Heart left ventricle (tissue), 16 donors: ENCODE measurements at regions not wholly inside any gene's neighbourhood (a gene's known extent, or its start where the extent isn't known, plus 50 kb on each side); places are given as distances from the start of the nearest gene placed in this dataset.

Experiments used
- ATAC-seq, 4 donors: fragments of 200-7000 bp; cut with Tn5 transposase; one replicate each; pipeline ENCODE4 v1.9.1; 2020 to 2022; ENCODE audit warnings: moderate library complexity in 4 of 4, mild to moderate bottlenecking in 3 of 4, moderate number of reproducible peaks in 1 of 4
- DNase-seq, 5 donors: peaks; one replicate each; pipeline ENCODE4 v3.0.0-alpha.2; 2020
- H3K27ac ChIP-seq, 12 donors: fragments of 200-600 bp; sonication (generic) in 4 of 12; one replicate each; pipeline versions ENCODE4 v1.5.0 to v1.8.0; 2016 to 2022; ENCODE audit warnings: mild to moderate bottlenecking in 2 of 12
- H3K27me3 ChIP-seq, 9 donors: fragments of 200-600 bp; sonication (generic) in 2 of 9; one replicate each; pipeline versions ENCODE4 v1.5.1 to v1.8.0; 2016 to 2022; ENCODE audit warnings: mild to moderate bottlenecking in 3 of 9
- H3K36me3 ChIP-seq, 9 donors: fragments of 200-600 bp; sonication (generic) in 2 of 9; one replicate each; pipeline versions ENCODE4 v1.5.0 to v1.8.0; 2018 to 2022; ENCODE audit warnings: mild to moderate bottlenecking in 2 of 9
- H3K4me1 ChIP-seq, 12 donors: fragments of 200-600 bp; sonication (generic) in 4 of 12; one replicate each; pipeline versions ENCODE4 v1.5.0 to v1.8.0; 2016 to 2022; ENCODE audit warnings: mild to moderate bottlenecking in 3 of 12
- H3K4me3 ChIP-seq, 12 donors: fragments of 200-600 bp; sonication (generic) in 4 of 12; one replicate each; pipeline versions ENCODE4 v1.5.0 to v1.8.0; 2017 to 2022; ENCODE audit warnings: mild to moderate bottlenecking in 9 of 12, moderate library complexity in 4 of 12
- H3K9me3 ChIP-seq, 12 donors: fragments of 200-600 bp; sonication (generic) in 4 of 12; one replicate each; pipeline versions ENCODE4 v1.5.0 to v1.8.0; 2016 to 2022; ENCODE audit warnings: mild to moderate bottlenecking in 1 of 12
- CTCF ChIP-seq, 12 donors: fragments of 200-600 bp; sonication (generic) in 4 of 12; IDR thresholded peaks; one replicate each; pipeline versions ENCODE4 v1.5.0 to v1.8.0; 2018 to 2022; ENCODE audit warnings: antibody characterized with exemption in 12 of 12, mild to moderate bottlenecking in 5 of 12
- POLR2A ChIP-seq, 2 donors: fragments of 450-650 bp; IDR thresholded peaks; one replicate each; pipeline ENCODE4 v1.6.1; 2017; ENCODE audit warnings: antibody characterized with exemption in 2 of 2, mild to moderate bottlenecking in 2 of 2, moderate library complexity in 2 of 2
- WGBS, 4 donors: extraction: QIAGEN DNeasy Blood & Tissue Kit in 2 of 4; methylation state at CpG; one replicate each; pipeline versions ENCODE4 v1.1.5 to v1.1.7; 2013 to 2018; 5-methylcytosine and 5-hydroxymethylcytosine counted together
- intact Hi-C, 10 donors: fragments of 100-400 bp; cut with DNase I; formaldehyde crosslinking; loops; one replicate each; pipeline versions ENCODE4 v1.11.1 to v1.14.2; 2022
- donor health status: ischemic (EF 13 %, LVEDD 7.1; RV severe dilation, severe dysfunction).
- donor health status: healthy with polysubstance abuse.
- donor health status: DM: no; HTN: yes; CAD: no.
- donor health status: DM: no; HTN: no; CAD: no.
- donor health status: ischemic (EF 25% LVEDD 6.9; RV normal size, moderate dysfunction).
- donor health status: ischemic (EF 25% LVEDD 5.7; RV mildly dilated, moderate dysfunction).
- donor health status: healthy.
- donor health status: DM: yes; HTN: yes; CAD: no.
- donor health status: ischemic (EF 35%, LVEDD 5.7; RV mildly dilated, moderate dysfunction).
- donor health status: nonischemic (EF 11% LVEDD 7.7; RV severe dilation, severe dysfunction).
- donor health status: DM: yes; HTN: yes; CAD: no.
- donor health status: PGD.
- donor health status: ischemic (EF 29% LVEDD 5.4; RV normal size, mild dysfunction).
- donor health status: nonischemic (EF 23%, LVEDD 6.1; RV moderate dilation, normal function).

GRCh38 chr13:89951341-89951740, 1396.1 kb upstream of the MIR17HG start:
- TF ChIP-seq CTCF (IDR thresholded peaks at IDR 0.05) (peak in 2 of 12 donors; percentile 13 to 24), POLR2A (IDR thresholded peaks at IDR 0.05) (no peak)
- Histone ChIP-seq H3K4me3 (no peak overlapping the region), H3K9me3 (peaks cover 0 to 7% (median 0%) of the 10 kb centered on the region in 12 donors), H3K4me1 (no peaks in the 10 kb centered on the region), H3K27ac (no peak overlapping the region), H3K27me3 (no peaks in the 10 kb centered on the region), H3K36me3 (no peaks in the 10 kb centered on the region)
- WGBS, 4 donors, result 39 to 71% (median 63%) methylated on average over 3 of the region's 3 CpGs
- peak in 2 of 5 donors; percentile 23 to 26 for DNase-seq
- peak in 3 of 4 donors; percentile 52 to 62 (median 54) for ATAC-seq
- intact Hi-C loops, result loop anchor here in 3 of 10 donors (5.0 to 10.0 kb wide), 3 partner anchors 413 to 916 kb away; no protein-coding TSS in a partner anchor

- WGBS, 4 donors, result 65 to 88% (median 78%) methylated on average over 3 of the region's 3 CpGs
These were observed 1393.9 kb upstream of the MIR17HG start for GRCh38 chr13:89953581-89953980.

GRCh38 chr13:89955773-89956172, 1391.7 kb upstream of the MIR17HG start:
- WGBS, 4 donors, result 73 to 86% (median 82%) methylated on average over 1 of the region's 1 CpG

More at GRCh38 chr13:89953581-89953980, 1393.9 kb upstream of the MIR17HG start:
- Histone ChIP-seq H3K4me1 (no peaks in the 10 kb centered on the region), H3K36me3 (no peaks in the 10 kb centered on the region), H3K4me3 (no peak overlapping the region), H3K9me3 (peaks cover 0 to 5% (median 0%) of the 10 kb centered on the region in 12 donors), H3K27ac (no peak overlapping the region), H3K27me3 (no peaks in the 10 kb centered on the region)
- intact Hi-C loops, result loop anchor here in 3 of 10 donors (5.0 to 10.0 kb wide), 3 partner anchors 411 to 914 kb away; no protein-coding TSS in a partner anchor
- no peak for DNase-seq
- no peak for ATAC-seq
- TF ChIP-seq CTCF (IDR thresholded peaks at IDR 0.05), result no peak

GRCh38 chr13:89959074-89959473, 1388.4 kb upstream of the MIR17HG start:
- intact Hi-C loops, result loop anchor here in 2 of 10 donors (10.0 kb wide), 2 partner anchors 406 to 906 kb away; no protein-coding TSS in a partner anchor

More at GRCh38 chr13:89955773-89956172, 1391.7 kb upstream of the MIR17HG start:
- DNase-seq (no peak), ATAC-seq (no peak)
- Histone ChIP-seq H3K27ac (no peak overlapping the region), H3K9me3 (peaks cover 0 to 5% (median 0%) of the 10 kb centered on the region in 12 donors), H3K36me3 (no peaks in the 10 kb centered on the region), H3K4me3 (no peak overlapping the region), H3K27me3 (no peaks in the 10 kb centered on the region), H3K4me1 (no peaks in the 10 kb centered on the region)
- TF ChIP-seq POLR2A (IDR thresholded peaks at IDR 0.05), result no peak
- TF ChIP-seq CTCF (IDR thresholded peaks at IDR 0.05), result no peak
- intact Hi-C loops, result loop anchor here in 2 of 10 donors (10.0 kb wide), 2 partner anchors 409 to 909 kb away; no protein-coding TSS in a partner anchor

More at GRCh38 chr13:89959074-89959473, 1388.4 kb upstream of the MIR17HG start:
- peaks cover 0 to 5% (median 0%) of the 10 kb centered on the region in 12 donors for H3K9me3 ChIP-seq
- H3K4me3 ChIP-seq, result no peak overlapping the region
- ATAC-seq, result no peak
- no peaks in the 10 kb centered on the region for H3K4me1 ChIP-seq
- no peak overlapping the region for H3K27ac ChIP-seq
- H3K27me3 ChIP-seq, result no peaks in the 10 kb centered on the region
- 65 to 78% (median 68%) methylated on average over 2 of the region's 2 CpGs for WGBS, 4 donors
- TF ChIP-seq CTCF (IDR thresholded peaks at IDR 0.05) (no peak), POLR2A (IDR thresholded peaks at IDR 0.05) (no peak)
- DNase-seq, result no peak
- H3K36me3 ChIP-seq, result no peaks in the 10 kb centered on the region
